ENCODE measurements at regions not wholly inside any gene's neighbourhood (a gene's known extent, or its start where the extent isn't known, plus 50 kb on each side); places are given as distances from the start of the nearest gene placed in this dataset.
"Not testable (repeated sequence)": the region's sequence is repeated elsewhere in the genome, so short reads cannot be mapped to it uniquely, and the experiment has no call there.

GRCh38 chr16:29578898-29579297 lies 72.7 kb upstream of the NPIPB12 start:
- H3K27me3 ChIP-seq (ENCODE audit: control insufficient read depth in 1 of 2, insufficient read depth in 2 of 2, low read length in 1 of 2); ATAC-seq (ENCODE audit: low FRiP score); H3K27ac ChIP-seq (ENCODE audit: low read depth in 1 of 2, low read length in 2 of 2); H3K4me3 ChIP-seq (ENCODE audit: low read length in 2 of 2); intact Hi-C loops (cut with DNase I); H3K4me1 ChIP-seq (ENCODE audit: control insufficient read depth in 1 of 2, insufficient read depth in 2 of 2, low read length in 2 of 2); DNase-seq; H3K9me3 ChIP-seq (ENCODE audit: control insufficient read depth, low read length); H3K36me3 ChIP-seq (ENCODE audit: control insufficient read depth in 1 of 2, insufficient read depth in 2 of 2, low read length in 1 of 2): not testable (repeated sequence)
- 50 to 75% methylated on average over 1 of the region's 1 CpG for WGBS, 2 donors

GRCh38 chr16:29581764-29582163 lies 75.6 kb upstream of the NPIPB12 start:
- WGBS, 2 donors, result 93 to 96% methylated on average over 4 of the region's 4 CpGs
- H3K4me1 ChIP-seq (ENCODE audit: control insufficient read depth in 1 of 2, insufficient read depth in 2 of 2, low read length in 2 of 2); H3K27me3 ChIP-seq (ENCODE audit: control insufficient read depth in 1 of 2, insufficient read depth in 2 of 2, low read length in 1 of 2); H3K36me3 ChIP-seq (ENCODE audit: control insufficient read depth in 1 of 2, insufficient read depth in 2 of 2, low read length in 1 of 2); H3K4me3 ChIP-seq (ENCODE audit: low read length in 2 of 2); ATAC-seq (ENCODE audit: low FRiP score); intact Hi-C loops (cut with DNase I); H3K9me3 ChIP-seq (ENCODE audit: control insufficient read depth, low read length); DNase-seq; H3K27ac ChIP-seq (ENCODE audit: low read depth in 1 of 2, low read length in 2 of 2): not testable (repeated sequence)

- DNase-seq; ATAC-seq (ENCODE audit: low FRiP score); intact Hi-C loops (cut with DNase I); H3K4me3 ChIP-seq (ENCODE audit: low read length in 2 of 2); H3K9me3 ChIP-seq (ENCODE audit: control insufficient read depth, low read length); H3K27ac ChIP-seq (ENCODE audit: low read depth in 1 of 2, low read length in 2 of 2); H3K27me3 ChIP-seq (ENCODE audit: control insufficient read depth in 1 of 2, insufficient read depth in 2 of 2, low read length in 1 of 2); H3K36me3 ChIP-seq (ENCODE audit: control insufficient read depth in 1 of 2, insufficient read depth in 2 of 2, low read length in 1 of 2); H3K4me1 ChIP-seq (ENCODE audit: control insufficient read depth in 1 of 2, insufficient read depth in 2 of 2, low read length in 2 of 2): not testable (repeated sequence)
- 84 to 85% methylated on average over 4 of the region's 6 CpGs for WGBS, 2 donors
Measured at GRCh38 chr16:29591919-29592318, 71.1 kb upstream of the SPN start.

GRCh38 chr16:29594269-29594925 lies 68.7 kb upstream of the SPN start:
- H3K36me3 ChIP-seq (ENCODE audit: control insufficient read depth in 1 of 2, insufficient read depth in 2 of 2, low read length in 1 of 2); H3K4me1 ChIP-seq (ENCODE audit: control insufficient read depth in 1 of 2, insufficient read depth in 2 of 2, low read length in 2 of 2); H3K27ac ChIP-seq (ENCODE audit: low read depth in 1 of 2, low read length in 2 of 2); H3K9me3 ChIP-seq (ENCODE audit: control insufficient read depth, low read length); intact Hi-C loops (cut with DNase I); H3K27me3 ChIP-seq (ENCODE audit: control insufficient read depth in 1 of 2, insufficient read depth in 2 of 2, low read length in 1 of 2): not testable (repeated sequence)
- DNase-seq, result peak in 1 of 2 donors; percentile 80
- ATAC-seq (ENCODE audit: low FRiP score), result peak; percentile 89
- WGBS, 2 donors, result 0 to 1% methylated on average over 11 to 27 of the region's 38 CpGs
- H3K4me3 ChIP-seq (ENCODE audit: low read length in 2 of 2), result peak overlapping the region; percentile 75 to 90

GRCh38 chr16:29594926-29595838 lies 67.9 kb upstream of the SPN start:
- H3K4me1 ChIP-seq (ENCODE audit: control insufficient read depth in 1 of 2, insufficient read depth in 2 of 2, low read length in 2 of 2); H3K27me3 ChIP-seq (ENCODE audit: control insufficient read depth in 1 of 2, insufficient read depth in 2 of 2, low read length in 1 of 2); H3K9me3 ChIP-seq (ENCODE audit: control insufficient read depth, low read length); intact Hi-C loops (cut with DNase I); H3K36me3 ChIP-seq (ENCODE audit: control insufficient read depth in 1 of 2, insufficient read depth in 2 of 2, low read length in 1 of 2): not testable (repeated sequence)
- peak overlapping the region; percentile 75 to 90 for H3K4me3 ChIP-seq (ENCODE audit: low read length in 2 of 2)
- DNase-seq (peak; percentile 96 to 97), ATAC-seq (ENCODE audit: low FRiP score) (peak; percentile 99)
- WGBS, 2 donors, result 0% methylated on average over 39 to 87 of the region's 91 CpGs
- peak overlapping the region; percentile 33 to 96 for H3K27ac ChIP-seq (ENCODE audit: low read depth in 1 of 2, low read length in 2 of 2)

GRCh38 chr16:29597030-29597429 lies 66.0 kb upstream of the SPN start:
- H3K4me3 ChIP-seq (ENCODE audit: low read length in 2 of 2); H3K4me1 ChIP-seq (ENCODE audit: control insufficient read depth in 1 of 2, insufficient read depth in 2 of 2, low read length in 2 of 2); H3K9me3 ChIP-seq (ENCODE audit: control insufficient read depth, low read length); ATAC-seq (ENCODE audit: low FRiP score); intact Hi-C loops (cut with DNase I); H3K27ac ChIP-seq (ENCODE audit: low read depth in 1 of 2, low read length in 2 of 2); H3K36me3 ChIP-seq (ENCODE audit: control insufficient read depth in 1 of 2, insufficient read depth in 2 of 2, low read length in 1 of 2); H3K27me3 ChIP-seq (ENCODE audit: control insufficient read depth in 1 of 2, insufficient read depth in 2 of 2, low read length in 1 of 2); DNase-seq: not testable (repeated sequence)
- 91 to 94% methylated on average over 6 to 7 of the region's 7 CpGs for WGBS, 2 donors

GRCh38 chr16:29600111-29601000 lies 62.7 kb upstream of the SPN start:
- H3K27ac ChIP-seq (ENCODE audit: low read depth in 1 of 2, low read length in 2 of 2); H3K4me1 ChIP-seq (ENCODE audit: control insufficient read depth in 1 of 2, insufficient read depth in 2 of 2, low read length in 2 of 2); H3K27me3 ChIP-seq (ENCODE audit: control insufficient read depth in 1 of 2, insufficient read depth in 2 of 2, low read length in 1 of 2); H3K9me3 ChIP-seq (ENCODE audit: control insufficient read depth, low read length); H3K4me3 ChIP-seq (ENCODE audit: low read length in 2 of 2); ATAC-seq (ENCODE audit: low FRiP score); intact Hi-C loops (cut with DNase I); H3K36me3 ChIP-seq (ENCODE audit: control insufficient read depth in 1 of 2, insufficient read depth in 2 of 2, low read length in 1 of 2): not testable (repeated sequence)
- DNase-seq, result peak in 1 of 2 donors; percentile 66
- WGBS, 2 donors, result 81 to 82% methylated on average over 25 to 26 of the region's 26 CpGs

- H3K9me3 ChIP-seq (ENCODE audit: control insufficient read depth, low read length); ATAC-seq (ENCODE audit: low FRiP score); H3K4me3 ChIP-seq (ENCODE audit: low read length in 2 of 2); H3K4me1 ChIP-seq (ENCODE audit: control insufficient read depth in 1 of 2, insufficient read depth in 2 of 2, low read length in 2 of 2); intact Hi-C loops (cut with DNase I); H3K27ac ChIP-seq (ENCODE audit: low read depth in 1 of 2, low read length in 2 of 2); H3K36me3 ChIP-seq (ENCODE audit: control insufficient read depth in 1 of 2, insufficient read depth in 2 of 2, low read length in 1 of 2); H3K27me3 ChIP-seq (ENCODE audit: control insufficient read depth in 1 of 2, insufficient read depth in 2 of 2, low read length in 1 of 2); DNase-seq: not testable (repeated sequence)
- WGBS, 2 donors, result 87 to 89% methylated on average over 9 of the region's 9 CpGs
Measured at GRCh38 chr16:29602247-29602625, 60.8 kb upstream of the SPN start.
